ENCODE measurements at regions not wholly inside any gene's neighbourhood (a gene's known extent, or its start where the extent isn't known, plus 50 kb on each side); places are given as distances from the start of the nearest gene placed in this dataset.
A peak's percentile ranks its signal among the peaks of the same experiment; 100 is the strongest.

GRCh38 chr6:74145931-74146330 is 449.9 kb downstream of the CD109 start (continued):
- TF ChIP-seq PRDM10 (IDR thresholded peaks at IDR 0.05; ENCODE audit: partially characterized antibody) (no peak), TAL1 (IDR thresholded peaks at IDR 0.05) (no peak)

GRCh38 chr6:74137911-74138310 is 441.9 kb downstream of the CD109 start:
- no peak for ATAC-seq
- POLR2A ChIA-PET: no interaction called here

More at GRCh38 chr6:74137911-74138310, 441.9 kb downstream of the CD109 start:
- Histone ChIP-seq H3K4me2 (ENCODE audit: insufficient read depth, low read length) (no peak overlapping the region), H3K79me2 (ENCODE audit: control insufficient read depth, insufficient read depth, low read length) (no peaks in the 10 kb centered on the region), H3K9me3 (replicated peaks; ENCODE audit: control insufficient read depth, insufficient read depth, low read depth, low read length) (no peaks in the 10 kb centered on the region), H3K27me3 (ENCODE audit: control insufficient read depth in 2 of 2, insufficient read depth in 2 of 2, low read length in 2 of 2) (no peaks in the 10 kb centered on the region), H3K36me3 (ENCODE audit: control insufficient read depth, insufficient read depth, low read length) (no peaks in the 10 kb centered on the region), H4K20me1 (replicated peaks; ENCODE audit: control insufficient read depth, insufficient read depth, low read length) (no peaks in the 10 kb centered on the region), H3K4me3 (no peak overlapping the region), H3K9ac (ENCODE audit: insufficient read depth in 1 of 2, low read depth in 2 of 2, low read length in 2 of 2) (no peak overlapping the region), H3K9me1 (ENCODE audit: control insufficient read depth, insufficient read depth, low read length) (no peaks in the 10 kb centered on the region), H3K4me1 (replicated peaks in 1 of 2; ENCODE audit: control insufficient read depth in 2 of 2, insufficient read depth in 2 of 2, low read length in 2 of 2) (no peaks in the 10 kb centered on the region), H3K27ac (ENCODE audit: extremely low read depth, low read depth, low read length) (no peak overlapping the region), H2AFZ (ENCODE audit: low read depth, low read length) (no peak overlapping the region)
- in situ Hi-C loops (cut with MboI) (no loop called here), intact Hi-C loops (cut with micrococcal nuclease) (no loop called here)
- no TSS peak for BruUV-seq (replicated peaks)
- CTCF ChIA-PET (ENCODE audit: low intra/inter-chr PET ratio): no interaction called here
- TF ChIP-seq TBP (optimal IDR thresholded peaks at IDR 0.05; ENCODE audit: low read depth, low read length) (no peak), ZNF263 (CRISPR knock-in tag; IDR thresholded peaks at IDR 0.05; ENCODE audit: borderline replicate concordance) (no peak), CEBPG (CRISPR knock-in tag; IDR thresholded peaks at IDR 0.05) (no peak), CEBPG (tag; conservative IDR thresholded peaks at IDR 0.05 in 1 of 2, IDR thresholded peaks at IDR 0.05 in 1 of 2) (peak in 1 of 2 experiments; percentile 58; a peak in 1 of 4 replicates), ATF4 (CRISPR knock-in tag; IDR thresholded peaks at IDR 0.05) (peak; percentile 73; the same call in 1 of the 2 replicates), EWSR1 (IDR thresholded peaks at IDR 0.05; ENCODE audit: borderline replicate concordance, low read depth, partially characterized antibody) (no peak), ILF3 (IDR thresholded peaks at IDR 0.05; ENCODE audit: borderline replicate concordance) (no peak)
- DNase-seq (ENCODE audit: extremely low read depth in 1 of 4, low spot score in 3 of 4): no peak
- no peak for FAIRE-seq
- WGBS (ENCODE audit: insufficient coverage, low coverage, missing lambda C conversion rate): 0% methylated on average over 2 of the region's 2 CpGs

Data from K562 (cell line).